ENCODE measurements at regions not wholly inside any gene's neighbourhood (a gene's known extent, or its start where the extent isn't known, plus 50 kb on each side); places are given as distances from the start of the nearest gene placed in this dataset.

- no peak for FAIRE-seq
- TF ChIP-seq POLR2AphosphoS5 (IDR thresholded peaks at IDR 0.05; ENCODE audit: low read depth, low read length), result no peak
- TF ChIP-seq TAF1 (IDR thresholded peaks at IDR 0.05; ENCODE audit: low read depth, low read length), result no peak
- TF ChIP-seq POU2F2 (IDR thresholded peaks at IDR 0.05; ENCODE audit: low read depth, low read length), result no peak
- no peak for TF ChIP-seq PAX5 (IDR thresholded peaks at IDR 0.05; ENCODE audit: insufficient read depth, low read length, severe bottlenecking)
- no peak for TF ChIP-seq POLR2A (IDR thresholded peaks at IDR 0.05; ENCODE audit: low read depth, low read length)
- no peak for TF ChIP-seq SPI1 (IDR thresholded peaks at IDR 0.05; ENCODE audit: low read depth, low read length)
- DNase-seq (ENCODE audit: insufficient read length, low spot score), result no peak
These were observed 201.5 kb upstream of the RBMS3 start for GRCh38 chr3:29079358-29079757.

GRCh38 chr3:29080967-29081366, 199.9 kb upstream of the RBMS3 start:
- FAIRE-seq, result no peak
- TF ChIP-seq POLR2A (IDR thresholded peaks at IDR 0.05; ENCODE audit: low read depth, low read length) (no peak), PAX5 (IDR thresholded peaks at IDR 0.05; ENCODE audit: insufficient read depth, low read length, severe bottlenecking) (no peak), SPI1 (IDR thresholded peaks at IDR 0.05; ENCODE audit: low read depth, low read length) (no peak), POU2F2 (IDR thresholded peaks at IDR 0.05; ENCODE audit: low read depth, low read length) (no peak), POLR2AphosphoS5 (IDR thresholded peaks at IDR 0.05; ENCODE audit: low read depth, low read length) (no peak), TAF1 (IDR thresholded peaks at IDR 0.05; ENCODE audit: low read depth, low read length) (no peak)
- no peak for DNase-seq (ENCODE audit: insufficient read length, low spot score)

GRCh38 chr3:29083081-29083480, 197.8 kb upstream of the RBMS3 start:
- DNase-seq (ENCODE audit: insufficient read length, low spot score) (no peak), FAIRE-seq (no peak)
- no peak for TF ChIP-seq POLR2AphosphoS5 (IDR thresholded peaks at IDR 0.05; ENCODE audit: low read depth, low read length)
- TF ChIP-seq PAX5 (IDR thresholded peaks at IDR 0.05; ENCODE audit: insufficient read depth, low read length, severe bottlenecking), result no peak

GRCh38 chr3:29083676-29084075, 197.2 kb upstream of the RBMS3 start:
- DNase-seq (ENCODE audit: insufficient read length, low spot score) (no peak), FAIRE-seq (no peak)
- TF ChIP-seq POU2F2 (IDR thresholded peaks at IDR 0.05; ENCODE audit: low read depth, low read length) (no peak), PAX5 (IDR thresholded peaks at IDR 0.05; ENCODE audit: insufficient read depth, low read length, severe bottlenecking) (no peak), POLR2AphosphoS5 (IDR thresholded peaks at IDR 0.05; ENCODE audit: low read depth, low read length) (no peak), POLR2A (IDR thresholded peaks at IDR 0.05; ENCODE audit: low read depth, low read length) (no peak)

- TF ChIP-seq POU2F2 (IDR thresholded peaks at IDR 0.05; ENCODE audit: low read depth, low read length) (no peak), PAX5 (IDR thresholded peaks at IDR 0.05; ENCODE audit: insufficient read depth, low read length, severe bottlenecking) (no peak), POLR2A (IDR thresholded peaks at IDR 0.05; ENCODE audit: low read depth, low read length) (no peak), SPI1 (IDR thresholded peaks at IDR 0.05; ENCODE audit: low read depth, low read length) (no peak), TAF1 (IDR thresholded peaks at IDR 0.05; ENCODE audit: low read depth, low read length) (no peak), POLR2AphosphoS5 (IDR thresholded peaks at IDR 0.05; ENCODE audit: low read depth, low read length) (no peak)
- FAIRE-seq (no peak), DNase-seq (ENCODE audit: insufficient read length, low spot score) (no peak)
These were observed 192.3 kb upstream of the RBMS3 start for GRCh38 chr3:29088579-29088978.

- TF ChIP-seq POLR2AphosphoS5 (IDR thresholded peaks at IDR 0.05; ENCODE audit: low read depth, low read length), result no peak
- no peak for TF ChIP-seq POLR2A (IDR thresholded peaks at IDR 0.05; ENCODE audit: low read depth, low read length)
- TF ChIP-seq TAF1 (IDR thresholded peaks at IDR 0.05; ENCODE audit: low read depth, low read length), result no peak
- TF ChIP-seq PAX5 (IDR thresholded peaks at IDR 0.05; ENCODE audit: insufficient read depth, low read length, severe bottlenecking), result no peak
- no peak for TF ChIP-seq POU2F2 (IDR thresholded peaks at IDR 0.05; ENCODE audit: low read depth, low read length)
- no peak for TF ChIP-seq SPI1 (IDR thresholded peaks at IDR 0.05; ENCODE audit: low read depth, low read length)
- FAIRE-seq (no peak), DNase-seq (ENCODE audit: insufficient read length, low spot score) (no peak)
These were observed 189.8 kb upstream of the RBMS3 start for GRCh38 chr3:29090912-29091597.

- DNase-seq (ENCODE audit: insufficient read length, low spot score), result no peak
- no peak for FAIRE-seq
- TF ChIP-seq POU2F2 (IDR thresholded peaks at IDR 0.05; ENCODE audit: low read depth, low read length) (no peak), PAX5 (IDR thresholded peaks at IDR 0.05; ENCODE audit: insufficient read depth, low read length, severe bottlenecking) (no peak), POLR2AphosphoS5 (IDR thresholded peaks at IDR 0.05; ENCODE audit: low read depth, low read length) (no peak), TAF1 (IDR thresholded peaks at IDR 0.05; ENCODE audit: low read depth, low read length) (no peak), POLR2A (IDR thresholded peaks at IDR 0.05; ENCODE audit: low read depth, low read length) (no peak), SPI1 (IDR thresholded peaks at IDR 0.05; ENCODE audit: low read depth, low read length) (no peak)
These were observed 189.2 kb upstream of the RBMS3 start for GRCh38 chr3:29091599-29092189.

GRCh38 chr3:29092348-29092747, 188.5 kb upstream of the RBMS3 start:
- DNase-seq (ENCODE audit: insufficient read length, low spot score) (no peak), FAIRE-seq (no peak)
- TF ChIP-seq POLR2A (IDR thresholded peaks at IDR 0.05; ENCODE audit: low read depth, low read length) (no peak), SPI1 (IDR thresholded peaks at IDR 0.05; ENCODE audit: low read depth, low read length) (no peak), POLR2AphosphoS5 (IDR thresholded peaks at IDR 0.05; ENCODE audit: low read depth, low read length) (no peak), TAF1 (IDR thresholded peaks at IDR 0.05; ENCODE audit: low read depth, low read length) (no peak)

GRCh38 chr3:29099296-29099695, 181.6 kb upstream of the RBMS3 start:
- no peak for DNase-seq (ENCODE audit: insufficient read length, low spot score)
- TF ChIP-seq POLR2A (IDR thresholded peaks at IDR 0.05; ENCODE audit: low read depth, low read length) (no peak), PAX5 (IDR thresholded peaks at IDR 0.05; ENCODE audit: insufficient read depth, low read length, severe bottlenecking) (no peak), POLR2AphosphoS5 (IDR thresholded peaks at IDR 0.05; ENCODE audit: low read depth, low read length) (no peak), TAF1 (IDR thresholded peaks at IDR 0.05; ENCODE audit: low read depth, low read length) (no peak), SPI1 (IDR thresholded peaks at IDR 0.05; ENCODE audit: low read depth, low read length) (no peak)
- no peak for FAIRE-seq

- FAIRE-seq (no peak), DNase-seq (ENCODE audit: insufficient read length, low spot score) (no peak)
- no peak for TF ChIP-seq POU2F2 (IDR thresholded peaks at IDR 0.05; ENCODE audit: low read depth, low read length)
- TF ChIP-seq TAF1 (IDR thresholded peaks at IDR 0.05; ENCODE audit: low read depth, low read length), result no peak
- TF ChIP-seq POLR2AphosphoS5 (IDR thresholded peaks at IDR 0.05; ENCODE audit: low read depth, low read length), result no peak
These were observed 181.1 kb upstream of the RBMS3 start for GRCh38 chr3:29099775-29100174.

Data from GM12891 (cell line).